Activated T-helper 1 cell treated with anti-CD3 and anti-CD28 coated beads, Interleukin-12 subunit alpha, Interleukin-12 subunit beta, Interleukin-2, Interleukin-4 antibody, amounts not matched to agents 30 ng/mL and 10 ng/mL and 1 ng/mL, durations not matched to agents 14 hours and 24 hours and 36 hours (primary cell): ENCODE measurements at regions not wholly inside any gene's neighbourhood (a gene's known extent, or its start where the extent isn't known, plus 50 kb on each side); places are given as distances from the start of the nearest gene placed in this dataset.
"Not testable (repeated sequence)": the region's sequence is repeated elsewhere in the genome, so short reads cannot be mapped to it uniquely, and the experiment has no call there.

ENCODE experiments used
- DNase-seq: peaks from one replicate; pipeline ENCODE4 v3.0.0; 2021; ENCODE audit warnings: low spot score
- H3K27ac Mint-ChIP-seq: one replicate; pipeline ENCODE4 v1.8.0; 2021; ENCODE audit warnings: mild to moderate bottlenecking, mixed read lengths
- H3K27me3 Mint-ChIP-seq: one replicate; pipeline ENCODE4 v1.8.0; 2022; ENCODE audit warnings: mild to moderate bottlenecking, moderate library complexity, mixed read lengths; ENCODE audit not compliant: insufficient read depth
- H3K36me3 Mint-ChIP-seq: one replicate; pipeline ENCODE4 v1.8.0; 2021; ENCODE audit warnings: low read depth, mixed read lengths
- H3K4me1 Mint-ChIP-seq: one replicate; pipeline ENCODE4 v1.8.0; 2021; ENCODE audit warnings: low read depth, mixed read lengths
- H3K4me3 Mint-ChIP-seq: one replicate; pipeline ENCODE4 v1.8.0; 2021; ENCODE audit warnings: mild to moderate bottlenecking, moderate library complexity, mixed read lengths
- H3K9me3 Mint-ChIP-seq: one replicate; pipeline ENCODE4 v1.8.0; 2021; ENCODE audit warnings: mixed read lengths
- intact Hi-C: fragments of 100-400 bp; cut with micrococcal nuclease; formaldehyde crosslinking; loops from one replicate; pipeline ENCODE4 v1.15.1; 2024

DNA sequence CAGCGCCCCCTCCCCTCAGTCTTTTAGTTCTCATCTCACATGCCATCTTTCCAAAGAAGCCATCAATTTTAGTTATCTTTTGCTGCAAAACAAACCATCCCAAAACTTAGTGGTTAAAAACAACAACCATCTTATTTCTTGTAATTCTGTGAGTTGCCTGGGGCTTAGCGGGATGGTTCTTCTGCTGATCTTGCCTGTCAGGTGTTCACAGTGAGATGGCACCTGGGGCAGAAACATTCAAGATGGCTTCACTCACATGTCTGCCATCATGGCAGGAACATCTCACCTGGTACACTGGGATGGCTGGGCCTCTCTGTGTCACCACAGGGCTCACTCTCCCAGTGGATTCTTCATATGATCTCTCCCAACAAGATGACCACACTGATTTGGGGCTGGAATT is 67.6 kb upstream of the KCNK12 start:
- no peaks in the 10 kb centered on the region for H3K9me3 Mint-ChIP-seq
- DNase-seq: no peak
- no peaks in the 10 kb centered on the region for H3K4me1 Mint-ChIP-seq
- H3K36me3 Mint-ChIP-seq: no peaks in the 10 kb centered on the region
- H3K27me3 Mint-ChIP-seq: peaks cover 10% of the 10 kb centered on the region
- H3K4me3 Mint-ChIP-seq: no peak overlapping the region
- no peak overlapping the region for H3K27ac Mint-ChIP-seq
- intact Hi-C loops: no loop called here

DNA sequence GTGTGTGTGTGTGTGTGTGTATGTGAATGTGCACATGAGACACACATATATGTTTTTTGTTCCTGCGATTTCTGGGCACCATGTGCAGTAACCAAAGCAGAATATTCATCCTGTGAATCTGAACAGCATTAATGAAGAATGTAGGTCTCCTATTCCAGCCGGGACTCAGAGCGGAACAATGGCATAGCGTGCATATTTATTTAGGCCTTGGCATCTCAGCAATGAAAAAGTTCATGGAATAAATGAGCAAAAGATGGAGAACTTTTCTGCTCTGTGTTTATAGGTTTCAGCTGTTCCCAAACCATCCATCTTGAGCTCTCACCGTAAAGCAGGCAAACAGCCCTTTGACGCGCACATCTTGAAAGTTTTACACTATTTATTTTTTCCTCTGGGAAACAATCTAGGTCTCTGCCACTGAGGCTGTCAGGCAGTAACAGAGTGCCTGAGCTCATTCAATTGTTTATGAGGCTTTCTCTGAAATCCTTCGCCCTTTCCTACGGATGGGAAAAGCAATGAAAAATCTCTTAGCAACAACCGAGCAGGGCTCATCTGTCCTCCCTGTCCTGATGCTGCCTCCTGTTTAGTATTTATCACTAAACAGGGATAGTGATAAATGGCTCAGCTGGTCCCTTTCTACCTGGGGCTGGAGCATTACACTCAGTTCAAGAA is 65.9 kb upstream of the KCNK12 start:
- Mint-ChIP-seq H3K27me3 (peaks cover 10% of the 10 kb centered on the region), H3K27ac (no peak overlapping the region), H3K4me1 (no peaks in the 10 kb centered on the region), H3K36me3 (no peaks in the 10 kb centered on the region), H3K9me3 (no peaks in the 10 kb centered on the region), H3K4me3 (no peak overlapping the region)
- no peak for DNase-seq
- intact Hi-C loops: no loop called here

DNA sequence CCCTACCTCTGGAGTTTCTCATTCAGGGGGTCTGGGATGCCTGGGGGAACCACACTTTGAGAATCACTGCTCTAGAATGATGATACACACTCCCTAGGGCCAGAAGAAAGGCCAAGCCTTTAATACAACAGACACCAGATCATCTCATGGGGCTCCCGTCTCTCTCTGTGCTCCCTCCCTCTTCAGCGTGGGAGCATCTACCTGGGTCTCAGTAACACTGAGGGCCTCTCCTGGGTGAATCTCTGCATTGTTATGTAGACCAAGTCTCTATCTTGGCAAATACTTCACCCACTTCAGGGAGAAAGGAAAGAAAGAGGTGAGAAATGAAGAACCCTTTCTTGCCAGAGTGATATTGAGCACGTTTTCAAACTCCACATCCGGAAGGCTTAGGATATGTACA is 65.4 kb upstream of the KCNK12 start:
- DNase-seq: no peak
- H3K36me3 Mint-ChIP-seq: no peaks in the 10 kb centered on the region
- H3K27ac Mint-ChIP-seq: no peak overlapping the region
- H3K27me3 Mint-ChIP-seq: peaks cover 10% of the 10 kb centered on the region
- H3K4me3 Mint-ChIP-seq: no peak overlapping the region
- H3K4me1 Mint-ChIP-seq: no peaks in the 10 kb centered on the region
- no peaks in the 10 kb centered on the region for H3K9me3 Mint-ChIP-seq
- intact Hi-C loops: no loop called here

DNA sequence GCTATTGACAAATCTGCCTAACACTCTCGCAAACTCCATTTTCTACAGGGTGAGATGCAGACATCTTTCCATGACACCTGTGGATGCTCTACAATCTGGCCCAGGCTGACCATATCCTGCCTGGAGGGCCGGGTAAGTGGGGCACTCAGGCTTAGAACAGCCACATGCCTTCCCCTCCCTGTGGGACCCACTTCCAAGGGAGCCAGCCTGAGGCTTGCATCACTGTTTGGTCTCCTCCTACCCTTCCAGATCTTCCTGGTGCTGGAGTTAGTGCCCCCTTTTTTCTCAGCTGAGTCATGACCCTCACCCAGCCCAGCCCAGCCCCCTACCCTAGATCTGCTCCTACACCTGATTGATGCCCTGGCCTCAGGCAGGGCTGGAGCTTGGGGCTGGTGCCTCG is 62.0 kb upstream of the KCNK12 start:
- Mint-ChIP-seq H3K9me3 (no peaks in the 10 kb centered on the region), H3K4me3 (no peak overlapping the region), H3K27ac (no peak overlapping the region), H3K27me3 (peaks cover 10% of the 10 kb centered on the region), H3K36me3 (no peaks in the 10 kb centered on the region), H3K4me1 (no peaks in the 10 kb centered on the region)
- no peak for DNase-seq
- intact Hi-C loops: no loop called here

DNA sequence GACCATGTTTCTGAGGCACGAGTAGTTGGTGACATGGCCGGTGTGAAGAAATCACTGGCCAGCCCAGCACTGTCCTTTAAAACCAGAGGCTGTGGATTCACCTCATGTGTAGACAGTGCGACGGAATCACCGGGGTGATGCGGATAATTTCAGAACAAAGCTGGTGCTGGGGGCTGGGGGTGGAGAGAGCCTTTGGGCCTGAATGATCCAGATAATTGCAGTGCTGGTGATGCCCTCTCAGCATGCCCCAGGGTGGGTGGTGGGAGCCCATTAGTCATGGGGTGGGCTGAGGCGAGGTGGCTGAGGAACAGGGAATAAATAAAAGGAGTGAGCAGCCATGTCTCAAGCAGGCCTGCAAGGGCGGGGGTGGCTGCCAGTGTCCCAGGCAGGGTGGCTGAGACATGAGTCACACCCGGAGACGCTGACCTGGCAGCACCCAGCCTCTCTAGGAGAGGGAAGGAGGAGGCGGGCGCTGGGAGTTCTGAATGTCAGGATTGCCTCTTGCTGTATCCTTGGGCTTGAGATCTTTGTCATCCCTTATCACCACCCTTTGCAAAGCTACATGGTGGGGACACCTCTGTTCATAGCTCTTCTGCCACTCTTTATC is 61.1 kb upstream of the KCNK12 start:
- Mint-ChIP-seq H3K4me3 (no peak overlapping the region), H3K27me3 (peaks cover 6% of the 10 kb centered on the region), H3K36me3 (no peaks in the 10 kb centered on the region), H3K9me3 (no peaks in the 10 kb centered on the region), H3K27ac (no peak overlapping the region), H3K4me1 (no peaks in the 10 kb centered on the region)
- no peak for DNase-seq
- intact Hi-C loops: no loop called here

DNA sequence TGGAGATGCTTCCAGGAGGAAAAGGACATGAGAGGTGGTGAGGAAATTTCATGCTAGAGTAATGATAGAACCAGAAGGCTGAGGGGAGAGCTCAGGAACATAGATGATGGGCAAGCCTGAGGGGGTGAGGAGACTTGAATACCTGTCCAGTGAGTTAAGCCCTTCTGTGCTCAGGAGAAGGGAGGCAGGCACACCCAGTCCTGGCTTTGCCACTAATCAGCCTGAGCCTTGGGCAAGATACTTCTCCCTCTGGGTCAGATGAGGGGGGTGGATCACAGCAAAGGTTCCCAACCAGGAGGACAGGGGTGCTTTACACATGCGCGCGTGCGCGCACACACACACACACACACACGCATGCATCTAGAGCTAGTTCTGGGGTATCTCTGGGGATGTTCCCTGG is 60.5 kb upstream of the KCNK12 start:
- Mint-ChIP-seq H3K9me3 (no peaks in the 10 kb centered on the region), H3K27ac (no peak overlapping the region), H3K4me3 (no peak overlapping the region), H3K4me1 (no peaks in the 10 kb centered on the region), H3K27me3 (peaks cover 4% of the 10 kb centered on the region), H3K36me3 (no peaks in the 10 kb centered on the region)
- intact Hi-C loops: no loop called here
- DNase-seq: no peak

DNA sequence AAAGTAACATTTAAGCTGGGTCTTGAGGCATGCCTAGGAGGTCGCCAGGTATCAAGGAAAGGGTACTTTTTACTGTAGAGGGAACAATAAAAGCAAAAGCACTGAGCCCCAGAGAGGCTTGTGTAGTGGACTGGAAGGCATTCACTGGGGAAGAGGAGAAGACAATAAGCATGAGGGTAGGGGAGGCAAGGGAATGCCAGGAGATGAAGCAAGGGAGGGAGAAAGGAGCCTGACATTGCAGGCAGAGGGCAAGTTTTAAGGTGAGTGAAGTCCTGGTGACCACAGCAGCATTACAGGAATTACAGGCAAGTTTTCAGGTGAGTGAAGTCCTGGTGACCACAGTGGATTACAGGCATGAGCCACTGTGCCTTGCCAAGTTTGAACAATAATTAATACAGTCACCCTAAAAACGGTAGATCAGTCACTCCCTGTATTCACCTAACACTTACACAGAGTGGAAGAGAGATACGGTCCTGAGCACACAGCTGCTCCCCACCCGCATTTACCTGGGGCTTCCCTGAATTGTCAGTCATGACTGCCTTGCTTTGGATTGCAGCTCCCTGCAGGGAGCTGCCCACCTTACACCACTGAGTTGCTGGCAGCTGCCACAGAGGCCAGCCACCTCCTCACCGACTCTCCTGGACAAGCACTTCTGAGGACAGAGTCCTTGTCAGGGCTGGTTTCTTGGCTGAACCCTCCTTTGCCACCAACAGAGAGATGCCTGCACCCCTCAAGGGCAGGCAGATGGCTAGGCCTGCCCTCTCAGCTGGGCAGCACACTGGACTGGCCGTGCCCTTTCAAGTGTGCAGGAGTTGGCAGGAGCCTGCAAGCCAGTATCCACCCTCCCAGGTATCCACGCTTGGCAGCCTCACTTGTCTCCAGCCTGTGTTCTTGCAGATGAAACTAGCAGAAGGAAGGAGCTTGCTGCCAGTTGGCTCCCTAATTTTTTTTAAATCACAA is 59.0 kb upstream of the KCNK12 start:
- Mint-ChIP-seq H3K4me1 (no peaks in the 10 kb centered on the region), H3K4me3 (no peak overlapping the region), H3K27me3 (peaks cover 4% of the 10 kb centered on the region), H3K36me3 (no peaks in the 10 kb centered on the region), H3K9me3 (no peaks in the 10 kb centered on the region), H3K27ac (no peak overlapping the region)
- no peak for DNase-seq
- intact Hi-C loops: no loop called here

DNA sequence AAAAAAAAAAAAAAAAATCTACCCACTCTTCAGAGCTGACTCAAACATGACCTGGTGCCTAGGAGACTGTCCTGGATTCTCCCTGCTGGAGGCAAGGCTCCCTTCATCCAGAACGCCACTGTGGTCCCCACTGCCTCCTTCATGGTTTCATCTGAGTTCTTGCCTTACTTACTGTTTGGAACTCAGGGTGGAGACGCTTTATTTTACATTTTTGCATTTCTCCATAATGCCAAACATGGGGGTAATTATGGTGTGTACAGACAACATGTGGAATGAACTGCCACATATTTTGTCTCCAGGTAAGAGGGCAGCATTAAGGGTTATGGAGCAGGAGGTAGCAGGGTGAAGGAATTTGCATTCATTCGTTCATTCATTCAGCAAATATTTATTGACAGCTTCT is 58.1 kb upstream of the KCNK12 start:
- no peaks in the 10 kb centered on the region for H3K36me3 Mint-ChIP-seq
- H3K27ac Mint-ChIP-seq: no peak overlapping the region
- H3K27me3 Mint-ChIP-seq: peaks cover 4% of the 10 kb centered on the region
- DNase-seq: no peak
- no peaks in the 10 kb centered on the region for H3K9me3 Mint-ChIP-seq
- intact Hi-C loops: no loop called here
- no peak overlapping the region for H3K4me3 Mint-ChIP-seq
- H3K4me1 Mint-ChIP-seq: no peaks in the 10 kb centered on the region

DNA sequence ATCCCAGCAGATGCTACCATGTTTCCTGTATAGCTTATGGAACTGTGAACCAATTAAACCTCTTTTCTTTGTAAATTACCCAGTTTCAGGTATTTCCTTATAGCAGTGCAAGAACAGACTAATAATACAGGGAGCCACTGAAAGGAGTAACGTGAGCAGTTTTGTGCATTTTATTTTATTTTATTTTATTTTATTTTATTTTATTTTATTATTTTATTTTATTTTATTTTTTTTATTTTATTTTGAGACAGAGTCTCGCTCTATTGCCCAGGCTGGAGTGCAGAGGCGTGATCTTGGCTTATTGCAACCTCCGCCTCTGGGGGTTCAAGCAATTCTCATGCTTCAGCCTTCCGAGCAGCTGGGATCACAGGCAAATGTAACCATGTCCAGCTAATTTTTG is 55.9 kb upstream of the KCNK12 start:
- intact Hi-C loops: no loop called here
- Mint-ChIP-seq H3K4me3 (no peak overlapping the region), H3K4me1 (no peaks in the 10 kb centered on the region), H3K36me3 (no peaks in the 10 kb centered on the region), H3K27me3 (peaks cover 4% of the 10 kb centered on the region), H3K9me3 (no peaks in the 10 kb centered on the region), H3K27ac (no peak overlapping the region)
- DNase-seq: no peak

DNA sequence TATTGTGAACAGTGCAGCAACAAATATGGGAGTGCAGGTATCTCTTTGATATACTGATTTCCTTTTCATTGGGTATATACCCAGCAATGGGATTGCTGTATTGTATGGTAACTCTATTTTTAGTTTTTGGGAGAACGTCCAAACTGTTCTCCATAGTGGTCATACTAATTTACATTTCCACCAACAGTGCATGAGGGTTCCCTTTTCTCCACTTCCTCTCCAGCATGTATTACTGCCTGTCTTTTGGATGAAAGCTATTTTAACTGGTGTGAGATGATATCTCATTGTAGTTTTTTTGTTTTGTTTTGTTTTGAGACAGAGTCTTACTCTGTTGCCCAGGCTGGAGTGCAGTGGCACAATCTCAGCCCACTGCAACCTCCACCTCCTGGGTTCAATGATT is 52.4 kb upstream of the KCNK12 start:
- H3K4me3 Mint-ChIP-seq, H3K27me3 Mint-ChIP-seq, H3K36me3 Mint-ChIP-seq, H3K27ac Mint-ChIP-seq, intact Hi-C loops, H3K9me3 Mint-ChIP-seq, DNase-seq, H3K4me1 Mint-ChIP-seq: not testable (repeated sequence)

DNA sequence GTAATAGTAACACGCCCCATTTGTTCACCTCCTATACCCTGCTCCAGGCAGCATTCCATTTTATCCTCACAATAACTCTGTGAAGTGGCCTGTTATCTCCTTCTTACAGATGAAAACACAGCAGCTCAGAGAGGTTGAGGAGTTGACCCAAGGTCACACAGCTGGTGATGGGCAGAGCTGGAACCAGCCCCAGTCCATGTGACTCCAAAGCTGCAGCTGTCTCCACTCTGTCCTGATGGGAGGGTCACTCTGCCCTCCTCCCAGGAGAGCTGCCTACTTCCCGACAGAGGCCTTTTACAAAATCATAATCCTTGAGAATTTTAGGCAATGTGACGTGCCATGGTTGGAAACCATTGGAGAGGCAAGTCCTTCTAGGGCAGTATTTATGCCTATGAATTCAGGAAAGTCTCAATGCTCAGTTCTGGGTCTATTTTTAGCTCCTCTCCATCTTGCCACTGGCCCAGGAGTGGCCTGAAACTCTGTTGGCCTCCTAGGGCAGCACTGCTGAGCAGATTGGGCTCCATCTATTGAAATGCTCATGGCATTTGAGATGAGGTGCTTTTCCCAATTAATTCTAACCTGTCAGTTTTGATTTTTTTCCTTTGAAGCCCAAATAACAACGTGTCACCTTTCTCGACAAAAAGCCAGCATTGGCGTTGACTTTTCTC is 50.1 kb upstream of the KCNK12 start:
- peaks cover 3% of the 10 kb centered on the region for H3K27me3 Mint-ChIP-seq
- H3K4me3 Mint-ChIP-seq: no peak overlapping the region
- no peak for DNase-seq
- H3K27ac Mint-ChIP-seq: no peak overlapping the region
- H3K4me1 Mint-ChIP-seq: no peaks in the 10 kb centered on the region
- H3K36me3 Mint-ChIP-seq: no peaks in the 10 kb centered on the region
- no peaks in the 10 kb centered on the region for H3K9me3 Mint-ChIP-seq
- intact Hi-C loops: no loop called here
